HCT116 (cell line): ENCODE measurements at regions not wholly inside any gene's neighbourhood (a gene's known extent, or its start where the extent isn't known, plus 50 kb on each side); places are given as distances from the start of the nearest gene placed in this dataset.

Source experiments
- JUND ChIP-seq: IDR thresholded peaks from 2 replicates; pipeline ENCODE4 v1.6.1; 2012
- POLR2A ChIP-seq: IDR thresholded peaks from 2 replicates; pipeline ENCODE4 v1.7.0; 2011; ENCODE audit warnings: borderline replicate concordance; ENCODE audit not compliant: insufficient read depth, insufficient read length; ENCODE audit errors: extremely low read depth
- POLR2AphosphoS5 ChIP-seq: IDR thresholded peaks from 2 replicates; pipeline ENCODE4 v1.6.1; 2011; ENCODE audit warnings: mild to moderate bottlenecking, low read depth, low read length, moderate library complexity
- SRF ChIP-seq: IDR thresholded peaks from 2 replicates; pipeline ENCODE4 v1.6.1; 2012; ENCODE audit warnings: low read depth
- ZFX ChIP-seq: fragments of 450-650 bp; IDR thresholded peaks from 2 replicates; pipeline ENCODE4 v1.6.1; 2017
- TF ChIP-seq, protein P1 (sequence below), 3 experiments: fragments of 200-600 bp in 1 of 3; sonication (generic) in 1 of 3; IDR thresholded peaks in 2 of 3; conservative IDR thresholded peaks in 1 of 3; 2 replicates each; pipeline ENCODE4 v1.5.1; 2012 to 2017; ENCODE audit warnings: low read depth in 2 of 3, low read length in 2 of 3, antibody characterized with exemption in 1 of 3, borderline replicate concordance in 1 of 3, control low read depth in 1 of 3, mild to moderate bottlenecking in 1 of 3, mixed read lengths in 1 of 3, mixed run types in 1 of 3, moderate library complexity in 1 of 3; ENCODE audit not compliant: insufficient read depth in 1 of 3
- TF ChIP-seq, protein P2 (sequence below): IDR thresholded peaks from 2 replicates; pipeline ENCODE4 v1.6.1; 2011; ENCODE audit warnings: mild to moderate bottlenecking, low read length, moderate library complexity; ENCODE audit not compliant: insufficient replicate concordance; ENCODE audit errors: extremely low read depth
- TF ChIP-seq, protein P3 (sequence below): IDR thresholded peaks from 2 replicates; pipeline ENCODE4 v1.6.1; 2012

DNA sequence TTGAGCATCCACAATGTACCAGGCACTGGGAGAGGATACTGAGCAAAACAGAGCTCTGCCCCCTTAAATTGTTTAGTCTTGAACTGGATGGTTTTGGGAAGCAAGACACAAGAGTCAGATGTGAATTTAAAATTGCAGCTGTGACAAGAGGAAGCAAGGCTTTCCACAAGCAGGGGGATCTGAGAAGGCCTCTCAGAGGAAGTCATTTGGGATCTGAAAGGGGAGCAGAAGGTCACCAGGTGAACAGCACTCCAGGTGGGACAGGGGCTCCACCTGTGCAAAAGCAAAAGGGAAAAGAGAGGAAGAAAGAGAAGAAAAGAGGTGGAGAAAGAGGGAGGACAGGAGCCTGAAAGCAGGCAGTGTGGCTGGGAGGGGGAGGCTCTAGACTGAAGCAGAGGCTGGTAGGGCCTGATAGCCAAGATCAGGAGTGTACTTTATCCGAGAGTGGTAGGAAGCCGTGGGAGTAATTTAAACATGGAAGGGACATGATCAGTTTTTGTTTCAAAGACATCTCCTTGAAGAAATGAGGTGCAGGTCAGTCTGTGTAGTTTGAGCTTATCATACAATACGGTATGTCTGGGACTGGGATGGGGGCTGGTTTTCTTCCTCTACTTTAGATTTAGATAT lies 76.1 kb upstream of the DUSP5 start:
- TF ChIP-seq, protein P1, sequence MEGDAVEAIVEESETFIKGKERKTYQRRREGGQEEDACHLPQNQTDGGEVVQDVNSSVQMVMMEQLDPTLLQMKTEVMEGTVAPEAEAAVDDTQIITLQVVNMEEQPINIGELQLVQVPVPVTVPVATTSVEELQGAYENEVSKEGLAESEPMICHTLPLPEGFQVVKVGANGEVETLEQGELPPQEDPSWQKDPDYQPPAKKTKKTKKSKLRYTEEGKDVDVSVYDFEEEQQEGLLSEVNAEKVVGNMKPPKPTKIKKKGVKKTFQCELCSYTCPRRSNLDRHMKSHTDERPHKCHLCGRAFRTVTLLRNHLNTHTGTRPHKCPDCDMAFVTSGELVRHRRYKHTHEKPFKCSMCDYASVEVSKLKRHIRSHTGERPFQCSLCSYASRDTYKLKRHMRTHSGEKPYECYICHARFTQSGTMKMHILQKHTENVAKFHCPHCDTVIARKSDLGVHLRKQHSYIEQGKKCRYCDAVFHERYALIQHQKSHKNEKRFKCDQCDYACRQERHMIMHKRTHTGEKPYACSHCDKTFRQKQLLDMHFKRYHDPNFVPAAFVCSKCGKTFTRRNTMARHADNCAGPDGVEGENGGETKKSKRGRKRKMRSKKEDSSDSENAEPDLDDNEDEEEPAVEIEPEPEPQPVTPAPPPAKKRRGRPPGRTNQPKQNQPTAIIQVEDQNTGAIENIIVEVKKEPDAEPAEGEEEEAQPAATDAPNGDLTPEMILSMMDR (IDR thresholded peaks at IDR 0.05 in 2 of 3, conservative IDR thresholded peaks at IDR 0.05 in 1 of 3; ENCODE audit: borderline replicate concordance in 1 of 3, insufficient read depth in 1 of 3, low read depth in 2 of 3, low read length in 2 of 3) = no peak
- TF ChIP-seq POLR2AphosphoS5 (no peak), ZFX (no peak), SRF (no peak), POLR2A (no peak), JUND (no peak)
- TF ChIP-seq, protein P2, sequence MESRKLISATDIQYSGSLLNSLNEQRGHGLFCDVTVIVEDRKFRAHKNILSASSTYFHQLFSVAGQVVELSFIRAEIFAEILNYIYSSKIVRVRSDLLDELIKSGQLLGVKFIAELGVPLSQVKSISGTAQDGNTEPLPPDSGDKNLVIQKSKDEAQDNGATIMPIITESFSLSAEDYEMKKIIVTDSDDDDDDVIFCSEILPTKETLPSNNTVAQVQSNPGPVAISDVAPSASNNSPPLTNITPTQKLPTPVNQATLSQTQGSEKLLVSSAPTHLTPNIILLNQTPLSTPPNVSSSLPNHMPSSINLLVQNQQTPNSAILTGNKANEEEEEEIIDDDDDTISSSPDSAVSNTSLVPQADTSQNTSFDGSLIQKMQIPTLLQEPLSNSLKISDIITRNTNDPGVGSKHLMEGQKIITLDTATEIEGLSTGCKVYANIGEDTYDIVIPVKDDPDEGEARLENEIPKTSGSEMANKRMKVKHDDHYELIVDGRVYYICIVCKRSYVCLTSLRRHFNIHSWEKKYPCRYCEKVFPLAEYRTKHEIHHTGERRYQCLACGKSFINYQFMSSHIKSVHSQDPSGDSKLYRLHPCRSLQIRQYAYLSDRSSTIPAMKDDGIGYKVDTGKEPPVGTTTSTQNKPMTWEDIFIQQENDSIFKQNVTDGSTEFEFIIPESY = no peak
- TF ChIP-seq, protein P3, sequence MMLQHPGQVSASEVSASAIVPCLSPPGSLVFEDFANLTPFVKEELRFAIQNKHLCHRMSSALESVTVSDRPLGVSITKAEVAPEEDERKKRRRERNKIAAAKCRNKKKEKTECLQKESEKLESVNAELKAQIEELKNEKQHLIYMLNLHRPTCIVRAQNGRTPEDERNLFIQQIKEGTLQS = no peak
